ENCODE measurements at regions not wholly inside any gene's neighbourhood (a gene's known extent, or its start where the extent isn't known, plus 50 kb on each side); places are given as distances from the start of the nearest gene placed in this dataset.
"Not testable (repeated sequence)": the region's sequence is repeated elsewhere in the genome, so short reads cannot be mapped to it uniquely, and the experiment has no call there.

DNA sequence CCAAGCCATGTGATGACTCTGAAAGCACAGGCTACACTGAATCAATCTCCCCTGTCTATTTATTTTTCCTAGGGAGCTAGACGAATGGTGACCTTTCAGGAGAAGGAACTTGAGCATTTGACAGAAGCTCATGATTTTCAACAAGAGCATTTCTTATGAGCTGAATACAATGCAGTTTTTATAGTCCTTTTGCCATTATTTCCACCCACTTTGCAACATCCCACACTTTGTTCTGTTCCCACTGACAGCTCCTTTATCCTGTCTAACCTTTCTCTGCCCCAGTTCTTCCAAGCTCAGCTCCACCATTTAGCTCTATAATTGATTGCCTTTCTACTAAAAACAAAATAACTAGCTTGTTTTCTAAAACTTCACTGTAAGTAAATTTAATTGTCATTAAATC, 91.9 kb upstream of the PRSS1 start:
- no peak for DNase-seq (ENCODE audit: low read depth)
- H3K4me3 ChIP-seq (ENCODE audit: control insufficient read depth, low read depth, low read length), result no peak overlapping the region
- TF ChIP-seq, protein P1, sequence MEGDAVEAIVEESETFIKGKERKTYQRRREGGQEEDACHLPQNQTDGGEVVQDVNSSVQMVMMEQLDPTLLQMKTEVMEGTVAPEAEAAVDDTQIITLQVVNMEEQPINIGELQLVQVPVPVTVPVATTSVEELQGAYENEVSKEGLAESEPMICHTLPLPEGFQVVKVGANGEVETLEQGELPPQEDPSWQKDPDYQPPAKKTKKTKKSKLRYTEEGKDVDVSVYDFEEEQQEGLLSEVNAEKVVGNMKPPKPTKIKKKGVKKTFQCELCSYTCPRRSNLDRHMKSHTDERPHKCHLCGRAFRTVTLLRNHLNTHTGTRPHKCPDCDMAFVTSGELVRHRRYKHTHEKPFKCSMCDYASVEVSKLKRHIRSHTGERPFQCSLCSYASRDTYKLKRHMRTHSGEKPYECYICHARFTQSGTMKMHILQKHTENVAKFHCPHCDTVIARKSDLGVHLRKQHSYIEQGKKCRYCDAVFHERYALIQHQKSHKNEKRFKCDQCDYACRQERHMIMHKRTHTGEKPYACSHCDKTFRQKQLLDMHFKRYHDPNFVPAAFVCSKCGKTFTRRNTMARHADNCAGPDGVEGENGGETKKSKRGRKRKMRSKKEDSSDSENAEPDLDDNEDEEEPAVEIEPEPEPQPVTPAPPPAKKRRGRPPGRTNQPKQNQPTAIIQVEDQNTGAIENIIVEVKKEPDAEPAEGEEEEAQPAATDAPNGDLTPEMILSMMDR (IDR thresholded peaks at IDR 0.05; ENCODE audit: control insufficient read depth, insufficient read depth, low read depth, low read length, missing control alignments), result no peak

DNA sequence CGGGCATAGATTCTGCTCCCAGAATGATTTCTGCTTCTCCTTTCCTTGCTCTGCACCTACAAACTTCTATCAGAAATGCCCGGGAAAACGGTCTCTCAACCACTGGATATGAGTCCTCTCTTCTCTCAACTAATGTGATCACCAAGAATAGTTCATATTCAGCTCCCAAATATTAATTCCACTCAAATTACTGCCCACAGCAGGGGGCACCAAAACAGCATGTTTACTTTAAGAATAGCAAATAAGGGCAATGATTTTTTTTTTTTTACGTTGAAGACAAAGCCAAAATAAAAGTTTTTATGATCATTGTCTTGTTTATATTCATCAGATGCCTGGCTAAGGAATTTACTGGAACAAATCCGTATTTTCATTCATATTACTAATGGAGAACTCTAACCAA, 94.9 kb upstream of the PRSS1 start:
- no peak for DNase-seq (ENCODE audit: low read depth)
- TF ChIP-seq, protein P1 (IDR thresholded peaks at IDR 0.05; ENCODE audit: control insufficient read depth, insufficient read depth, low read depth, low read length, missing control alignments), result no peak
- H3K4me3 ChIP-seq (ENCODE audit: control insufficient read depth, low read depth, low read length), result no peak overlapping the region

DNA sequence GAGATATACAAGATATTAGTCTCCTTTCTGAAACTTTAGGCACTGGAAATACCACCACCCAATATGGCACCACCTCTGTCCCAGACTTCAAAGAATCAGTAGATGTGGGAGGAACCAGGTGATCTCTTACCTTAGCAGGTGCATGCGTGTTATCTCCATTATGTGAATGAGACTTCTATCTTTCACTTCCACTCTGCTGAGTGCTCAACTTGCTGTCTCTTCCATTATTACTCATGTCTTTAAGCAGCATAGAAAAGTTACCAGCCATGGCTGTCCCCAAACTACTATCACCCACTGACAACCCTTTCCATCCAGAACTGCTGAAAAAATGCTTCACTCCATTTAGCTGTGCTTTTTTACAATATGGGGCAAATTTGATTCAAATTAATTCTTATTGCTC, 101.5 kb upstream of the PRSS1 start:
- TF ChIP-seq, protein P1 (IDR thresholded peaks at IDR 0.05; ENCODE audit: control insufficient read depth, insufficient read depth, low read depth, low read length, missing control alignments), result no peak
- DNase-seq (ENCODE audit: low read depth), result no peak
- no peak overlapping the region for H3K4me3 ChIP-seq (ENCODE audit: control insufficient read depth, low read depth, low read length)

DNA sequence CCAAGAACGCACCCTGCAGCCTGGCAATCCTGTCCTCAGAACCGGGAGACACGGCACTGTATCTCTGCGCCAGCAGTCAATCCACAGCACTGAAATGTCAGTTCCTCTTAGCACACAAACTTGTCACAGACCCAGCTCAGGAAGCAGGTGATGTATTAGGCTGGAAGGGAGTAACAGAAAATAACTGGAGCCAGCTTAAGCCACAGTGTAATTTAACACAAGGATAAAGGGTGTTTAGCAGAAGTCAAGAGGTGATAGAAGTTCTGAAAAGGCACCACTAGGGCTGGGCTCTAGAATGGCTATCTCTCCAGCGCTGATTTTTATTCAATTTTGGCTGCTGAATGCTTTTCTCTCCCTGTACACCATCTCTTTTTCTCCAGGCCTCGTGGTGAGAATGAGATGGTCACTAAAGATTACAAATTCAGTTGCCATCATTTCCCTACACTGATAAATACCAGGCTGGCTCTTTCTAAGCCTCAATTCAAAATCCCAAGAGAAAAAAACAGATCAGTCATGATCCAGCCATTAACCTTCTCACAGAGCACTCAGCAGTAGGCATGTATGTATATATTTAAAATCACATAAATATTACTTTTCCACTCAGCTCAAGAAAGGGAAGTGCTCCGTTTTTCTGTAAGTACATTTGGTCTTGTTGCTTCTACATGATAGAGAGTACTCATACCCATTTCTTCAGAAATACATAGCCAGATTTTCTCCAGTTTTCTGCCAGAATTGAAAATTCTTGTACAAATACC, 102.7 kb upstream of the PRSS1 start:
- TF ChIP-seq, protein P1 (IDR thresholded peaks at IDR 0.05; ENCODE audit: control insufficient read depth, insufficient read depth, low read depth, low read length, missing control alignments), result no peak
- no peak overlapping the region for H3K4me3 ChIP-seq (ENCODE audit: control insufficient read depth, low read depth, low read length)
- DNase-seq (ENCODE audit: low read depth), result no peak

DNA sequence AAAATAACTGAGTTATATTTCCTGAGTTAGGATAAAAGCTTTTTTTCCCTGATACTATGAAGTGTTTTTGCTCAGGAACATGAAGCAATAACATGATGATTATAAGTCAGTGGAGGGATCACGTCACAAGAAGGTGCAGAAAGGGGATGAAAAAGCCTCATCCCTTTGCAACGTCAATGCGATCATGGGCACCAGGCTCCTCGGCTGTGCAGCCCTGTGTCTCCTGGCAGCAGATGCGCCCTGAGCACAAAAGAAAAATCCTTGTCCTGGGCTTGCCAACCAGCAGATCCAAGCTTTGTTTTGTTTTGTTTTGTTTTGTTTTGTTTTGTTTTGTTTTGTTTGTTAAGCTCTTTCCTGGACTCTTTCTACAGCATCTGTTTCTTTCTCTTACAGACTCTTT, 103.5 kb upstream of the PRSS1 start:
- TF ChIP-seq, protein P1 (IDR thresholded peaks at IDR 0.05; ENCODE audit: control insufficient read depth, insufficient read depth, low read depth, low read length, missing control alignments), result no peak
- no peak overlapping the region for H3K4me3 ChIP-seq (ENCODE audit: control insufficient read depth, low read depth, low read length)
- no peak for DNase-seq (ENCODE audit: low read depth)

DNA sequence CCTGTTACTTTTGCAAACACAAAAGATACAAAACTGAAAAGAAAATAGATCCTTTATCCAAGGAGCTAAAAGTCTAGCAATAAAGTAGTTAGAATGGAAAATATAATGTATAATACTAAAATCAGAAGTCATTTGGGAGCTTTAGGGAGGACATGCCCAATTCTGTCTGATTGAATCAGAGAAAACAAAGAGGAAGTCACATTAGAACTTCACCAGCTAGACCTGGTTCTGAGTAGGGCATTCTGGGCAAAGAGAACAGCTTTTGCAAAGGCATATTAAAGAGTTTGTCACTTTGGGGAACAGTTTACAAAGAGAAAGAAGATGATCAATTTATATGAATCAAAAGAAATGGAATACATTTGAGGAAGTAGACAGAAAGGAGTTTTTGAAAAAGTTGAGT, 107.0 kb upstream of the PRSS1 start:
- TF ChIP-seq, protein P1 (IDR thresholded peaks at IDR 0.05; ENCODE audit: control insufficient read depth, insufficient read depth, low read depth, low read length, missing control alignments), result no peak
- no peak overlapping the region for H3K4me3 ChIP-seq (ENCODE audit: control insufficient read depth, low read depth, low read length)
- no peak for DNase-seq (ENCODE audit: low read depth)

DNA sequence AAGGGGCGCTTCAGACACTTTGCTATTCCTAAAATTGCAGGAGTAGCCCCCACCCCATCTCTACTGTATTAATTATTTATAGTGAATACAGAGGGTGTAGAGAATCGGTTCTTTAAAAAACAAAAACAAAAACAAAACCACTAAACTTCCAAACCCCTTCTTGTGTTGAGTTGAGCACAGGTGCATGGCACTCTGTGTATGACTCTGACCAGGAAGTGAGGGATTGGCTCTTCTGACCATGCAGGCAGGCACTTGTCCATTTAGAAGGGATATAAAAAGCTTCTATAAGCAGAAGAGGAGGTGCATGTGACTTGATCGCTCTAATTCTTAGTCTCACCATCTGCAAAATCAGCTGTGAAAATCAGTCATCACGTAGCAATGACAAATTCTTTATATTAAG, 108.0 kb upstream of the PRSS1 start:
- not testable (repeated sequence) for DNase-seq (ENCODE audit: low read depth)

More for the DNA sequence above, 108.0 kb upstream of the PRSS1 start:
- not testable (repeated sequence) for H3K4me3 ChIP-seq (ENCODE audit: control insufficient read depth, low read depth, low read length)
